ENCODE measurements at regions not wholly inside any gene's neighbourhood (a gene's known extent, or its start where the extent isn't known, plus 50 kb on each side); places are given as distances from the start of the nearest gene placed in this dataset.
A peak's percentile ranks its signal among the peaks of the same experiment; 100 is the strongest.

- no peak for TF ChIP-seq ZNF274 (IDR thresholded peaks at IDR 0.05; ENCODE audit: low read depth, low read length)
Measured at GRCh38 chr12:14280921-14281320, 84.6 kb upstream of the ATF7IP start.

GRCh38 chr12:14281539-14281938 lies 83.9 kb upstream of the ATF7IP start:
- no peak for TF ChIP-seq ZNF274 (IDR thresholded peaks at IDR 0.05; ENCODE audit: low read depth, low read length)
- no peak overlapping the region for H3K4me3 ChIP-seq (ENCODE audit: low read length)

More at GRCh38 chr12:14280921-14281320, 84.6 kb upstream of the ATF7IP start:
- no peak overlapping the region for H3K4me3 ChIP-seq (ENCODE audit: low read length)

GRCh38 chr12:14283489-14284144 lies 81.9 kb upstream of the ATF7IP start:
- peak overlapping the region; percentile 27; the same call in 1 of the 2 replicates for H3K4me3 ChIP-seq (ENCODE audit: low read length)
- no peak for TF ChIP-seq ZNF274 (IDR thresholded peaks at IDR 0.05; ENCODE audit: low read depth, low read length)

- H3K4me3 ChIP-seq (ENCODE audit: low read length): peak overlapping the region; percentile 30; the same call in 1 of the 2 replicates
- 0 out of 2 replicates have a peak, but pooled peaks have one; percentile 17 for TF ChIP-seq ZNF274 (IDR thresholded peaks at IDR 0.05; ENCODE audit: low read depth, low read length)
Measured at GRCh38 chr12:14284184-14284722, 81.2 kb upstream of the ATF7IP start.

- no peak overlapping the region for H3K4me3 ChIP-seq (ENCODE audit: low read length)
- TF ChIP-seq ZNF274 (IDR thresholded peaks at IDR 0.05; ENCODE audit: low read depth, low read length): no peak
Measured at GRCh38 chr12:14289601-14290000, 75.9 kb upstream of the ATF7IP start.

- no peak for TF ChIP-seq ZNF274 (IDR thresholded peaks at IDR 0.05; ENCODE audit: low read depth, low read length)
- H3K4me3 ChIP-seq (ENCODE audit: low read length): no peak overlapping the region
Measured at GRCh38 chr12:14290951-14291350, 74.5 kb upstream of the ATF7IP start.

GRCh38 chr12:14303661-14304155 lies 61.8 kb upstream of the ATF7IP start:
- TF ChIP-seq ZNF274 (IDR thresholded peaks at IDR 0.05; ENCODE audit: low read depth, low read length): no peak

GRCh38 chr12:14307004-14307403 lies 58.5 kb upstream of the ATF7IP start:
- no peak for TF ChIP-seq ZNF274 (IDR thresholded peaks at IDR 0.05; ENCODE audit: low read depth, low read length)
- no peak overlapping the region for H3K4me3 ChIP-seq (ENCODE audit: low read length)

More at GRCh38 chr12:14303661-14304155, 61.8 kb upstream of the ATF7IP start:
- H3K4me3 ChIP-seq (ENCODE audit: low read length): no peak overlapping the region

- no peak for TF ChIP-seq ZNF274 (IDR thresholded peaks at IDR 0.05; ENCODE audit: low read depth, low read length)
- no peak overlapping the region for H3K4me3 ChIP-seq (ENCODE audit: low read length)
Measured at GRCh38 chr12:14308516-14308915, 57.0 kb upstream of the ATF7IP start.

- TF ChIP-seq ZNF274 (IDR thresholded peaks at IDR 0.05; ENCODE audit: low read depth, low read length): no peak
- H3K4me3 ChIP-seq (ENCODE audit: low read length): no peak overlapping the region
Measured at GRCh38 chr12:14310866-14311265, 54.6 kb upstream of the ATF7IP start.

- no peak overlapping the region for H3K4me3 ChIP-seq (ENCODE audit: low read length)
- TF ChIP-seq ZNF274 (IDR thresholded peaks at IDR 0.05; ENCODE audit: low read depth, low read length): no peak
Measured at GRCh38 chr12:14313379-14314138, 51.9 kb upstream of the ATF7IP start.

GRCh38 chr12:14314801-14315200 lies 50.7 kb upstream of the ATF7IP start:
- H3K4me3 ChIP-seq (ENCODE audit: low read length): no peak overlapping the region
- TF ChIP-seq ZNF274 (IDR thresholded peaks at IDR 0.05; ENCODE audit: low read depth, low read length): no peak

- TF ChIP-seq ZNF274 (IDR thresholded peaks at IDR 0.05; ENCODE audit: low read depth, low read length): no peak
- no peak overlapping the region for H3K4me3 ChIP-seq (ENCODE audit: low read length)
Measured at GRCh38 chr12:14315501-14315900, 50.0 kb upstream of the ATF7IP start.
